Hematopoietic multipotent progenitor cell treated with erythropoietin and hydrocortisone succinate and interleukin-3 and kit ligand, for 8 days (in vitro differentiated cells): ENCODE measurements at regions not wholly inside any gene's neighbourhood (a gene's known extent, or its start where the extent isn't known, plus 50 kb on each side); places are given as distances from the start of the nearest gene placed in this dataset.

Source experiments
- DNase-seq: peaks from one replicate; pipeline ENCODE4 v3.0.0-alpha.2; 2015

GRCh38 chrY:21175505-21175904 is 335.6 kb upstream of the RBMY1B start:
- no peak for DNase-seq

GRCh38 chrY:21177306-21177800 is 333.8 kb upstream of the RBMY1B start:
- DNase-seq: peak; percentile 78

DNA sequence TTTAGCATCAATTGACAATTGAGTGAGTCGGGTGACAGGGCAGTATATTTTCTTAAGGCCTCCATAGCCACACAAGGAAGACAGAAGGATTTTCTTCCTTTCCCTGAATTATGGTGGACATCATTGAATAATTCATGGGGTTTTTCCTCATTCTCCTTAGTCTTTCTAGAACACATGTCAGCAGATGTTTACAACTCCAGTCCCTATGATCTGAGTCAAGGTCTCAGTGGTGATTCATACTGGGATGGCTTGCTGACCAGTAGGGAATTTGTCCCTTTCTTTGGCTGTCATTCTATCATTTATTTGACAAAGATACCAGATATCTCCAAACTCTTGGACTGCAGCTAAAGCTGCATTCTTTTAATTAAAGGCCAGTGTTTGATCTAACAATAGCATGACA is 332.9 kb upstream of the RBMY1B start:
- DNase-seq: no peak

GRCh38 chrY:21180921-21181320 is 330.2 kb upstream of the RBMY1B start:
- peak; percentile 80 for DNase-seq

DNA sequence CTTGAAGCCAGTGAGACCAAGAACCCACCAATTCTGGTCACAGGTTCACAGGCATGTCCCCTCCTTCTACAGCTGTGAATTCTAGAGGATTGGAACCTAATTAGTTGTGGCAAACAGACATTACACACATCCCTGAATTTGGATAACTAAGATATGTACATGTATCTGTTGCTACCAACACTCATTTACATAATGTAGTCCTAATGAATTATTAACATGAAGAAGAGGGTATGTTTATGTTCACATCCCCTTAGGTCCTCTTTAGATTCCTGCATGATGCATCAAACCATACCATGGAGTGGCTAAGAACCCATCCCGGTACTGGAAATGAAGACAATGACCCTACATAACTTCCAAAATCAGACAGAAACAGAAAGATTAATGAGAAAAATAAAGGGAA is 326.9 kb upstream of the RBMY1B start:
- no peak for DNase-seq

DNA sequence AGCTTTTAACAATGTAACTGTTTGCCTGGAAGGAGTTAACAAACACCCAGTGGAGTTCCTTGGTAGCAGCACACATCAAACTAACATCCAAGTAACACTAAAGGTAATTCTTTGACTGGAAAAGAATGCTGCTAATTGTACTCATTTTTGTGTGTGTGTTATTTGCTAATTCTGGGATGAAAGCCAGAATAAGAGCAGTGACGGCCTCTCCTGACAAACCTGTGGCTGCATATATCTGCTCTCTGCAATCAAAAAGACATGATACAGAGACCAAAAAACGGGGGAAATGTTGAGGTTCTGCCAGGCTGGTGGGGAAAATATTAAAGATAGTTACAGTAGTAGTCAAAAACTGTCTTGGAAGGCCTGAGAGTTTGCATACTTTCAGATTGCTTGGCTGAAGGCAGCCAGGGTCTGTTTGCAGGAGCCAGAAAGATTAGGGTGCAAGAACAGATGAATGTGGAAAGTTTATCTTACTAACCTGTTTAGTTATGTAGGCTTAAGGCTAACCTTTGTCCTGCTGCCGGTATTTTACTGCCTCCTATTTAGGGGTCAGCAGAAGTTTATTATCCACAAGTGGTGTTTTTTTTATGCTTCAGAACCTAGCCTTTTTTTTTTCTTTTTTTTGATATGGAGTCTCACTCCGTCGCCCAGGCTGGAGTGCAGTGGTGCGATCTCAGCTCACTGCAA is 325.6 kb upstream of the RBMY1B start:
- DNase-seq: peak; percentile 85

- DNase-seq: no peak
These were observed 318.4 kb upstream of the RBMY1B start for GRCh38 chrY:21192694-21193093.

GRCh38 chrY:21200246-21200645 is 310.9 kb upstream of the RBMY1B start:
- no peak for DNase-seq

DNA sequence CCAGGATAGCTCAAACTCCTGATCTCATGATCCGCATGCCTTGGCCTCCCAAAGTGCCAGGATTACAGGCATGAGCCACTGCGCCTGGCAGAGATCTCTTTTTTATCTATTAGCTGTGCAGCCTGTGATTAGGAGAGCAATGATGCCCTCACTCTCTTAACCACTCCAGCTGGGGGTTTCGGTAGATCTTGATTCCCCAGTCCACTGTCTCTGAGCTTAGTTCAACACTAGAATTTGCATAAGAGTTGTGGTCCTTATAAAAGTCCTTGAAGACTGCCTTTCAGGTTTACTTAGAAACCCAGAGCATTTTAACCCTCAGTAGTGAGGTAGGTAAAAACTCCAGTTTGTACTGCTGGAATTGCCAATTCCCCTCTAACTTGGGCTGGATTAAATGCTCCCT is 283.3 kb upstream of the RBMY1B start:
- no peak for DNase-seq

DNA sequence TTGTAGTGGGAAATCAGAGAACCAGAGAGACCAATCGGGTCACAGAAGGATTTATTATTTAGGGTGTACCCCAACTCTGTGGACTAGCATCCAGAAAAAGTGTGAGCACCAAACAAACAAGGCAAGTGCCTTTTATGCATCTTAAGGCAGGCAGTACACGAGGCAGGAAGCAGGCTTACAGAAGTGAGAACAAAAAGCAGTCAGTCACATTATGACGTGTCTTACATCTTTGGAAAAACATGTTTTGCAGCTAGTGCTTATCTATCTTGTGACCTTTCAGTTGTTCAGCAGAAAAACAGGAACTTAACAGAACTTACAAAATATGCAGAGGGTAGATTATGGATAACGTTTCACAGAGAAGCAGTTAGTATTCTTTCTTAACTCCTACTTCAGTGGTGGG is 270.9 kb upstream of the RBMY1B start:
- DNase-seq: peak; percentile 93

DNA sequence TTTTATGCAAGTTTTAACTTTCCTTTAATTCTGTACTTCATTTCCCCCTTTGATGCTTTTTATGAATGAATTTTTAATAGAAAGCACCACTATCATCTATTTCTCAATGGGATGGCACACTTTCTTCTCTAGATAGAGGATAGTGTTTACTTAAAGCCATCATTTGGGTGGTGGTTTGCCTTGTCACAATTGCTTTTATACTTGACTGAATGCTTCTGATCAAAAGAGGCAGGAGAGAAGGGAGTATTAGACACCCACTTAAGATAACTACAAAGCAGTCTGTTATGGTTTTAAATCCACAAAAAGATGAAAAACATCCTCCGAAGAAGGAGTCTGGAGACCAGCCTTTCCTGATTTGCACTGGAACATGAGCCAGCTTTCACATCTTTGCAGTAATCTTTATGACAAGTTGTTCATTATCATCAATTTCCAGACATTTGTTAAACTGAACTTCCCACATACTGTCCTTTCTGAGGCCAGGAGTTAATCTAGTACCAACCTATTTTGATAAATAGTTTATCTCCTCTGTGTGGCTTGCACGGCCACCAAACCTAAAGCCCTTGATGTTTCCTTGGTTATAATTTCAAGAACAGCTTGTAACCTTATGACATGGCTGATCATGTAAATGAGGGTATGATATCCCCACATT is 270.4 kb upstream of the RBMY1B start:
- DNase-seq: peak; percentile 93

DNA sequence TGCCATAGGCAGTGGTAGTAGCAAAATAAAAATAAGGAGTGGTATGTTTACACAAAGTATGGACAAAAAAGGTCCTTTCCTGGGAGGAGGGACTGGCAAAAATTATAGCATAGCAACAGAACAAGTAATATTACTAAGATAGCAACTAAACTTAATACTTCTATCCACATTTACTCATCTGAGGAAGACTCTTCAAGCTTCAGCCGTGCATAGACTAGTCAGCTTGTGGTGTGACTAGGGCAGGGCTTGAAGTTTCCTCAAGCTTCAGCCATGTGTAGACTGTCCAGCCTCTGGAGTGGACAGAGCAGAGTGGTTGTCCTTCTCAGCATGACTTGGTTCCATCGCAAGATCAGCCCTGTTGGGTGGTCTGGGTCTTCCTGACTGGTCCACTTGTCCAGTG is 268.3 kb upstream of the RBMY1B start:
- DNase-seq: no peak

DNA sequence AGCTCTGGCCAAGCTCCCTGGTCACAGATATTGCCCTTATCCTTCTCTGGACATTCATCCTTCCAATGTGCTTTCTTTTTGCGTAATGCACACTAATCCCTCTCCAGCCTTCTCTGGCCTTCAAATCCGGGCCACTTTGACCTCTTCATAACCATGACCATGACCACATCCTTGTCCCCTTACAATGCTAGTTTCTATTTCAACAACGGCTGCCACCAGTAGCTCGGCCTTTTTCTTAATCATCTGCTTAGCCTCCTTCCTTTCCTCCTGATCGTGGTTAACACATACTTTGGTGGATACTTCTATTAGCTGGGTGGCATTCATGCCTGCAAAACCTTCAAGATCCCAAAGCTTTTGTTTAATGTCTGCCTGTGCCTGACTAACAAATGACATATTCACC is 264.4 kb upstream of the RBMY1B start:
- DNase-seq: no peak

DNA sequence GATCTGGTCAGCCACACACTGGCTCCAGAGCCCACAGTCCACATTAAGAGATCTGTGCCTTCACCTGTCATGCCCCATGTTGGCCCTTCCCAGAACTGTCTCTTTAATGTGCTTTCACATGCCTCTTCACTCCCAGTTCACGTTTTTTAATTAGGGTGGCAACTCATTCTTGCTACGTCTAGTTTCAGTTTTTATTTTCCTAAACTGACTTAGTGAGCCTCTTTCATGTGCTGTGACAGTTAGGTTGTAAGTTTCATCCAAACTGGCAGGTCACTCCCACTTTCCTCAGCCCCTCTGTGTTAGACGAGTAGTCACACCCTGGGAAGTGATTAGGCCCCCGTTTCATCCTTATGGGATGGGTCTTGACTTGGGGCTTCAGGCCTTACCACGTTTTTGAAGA is 262.5 kb upstream of the RBMY1B start:
- peak; percentile 41 for DNase-seq

DNA sequence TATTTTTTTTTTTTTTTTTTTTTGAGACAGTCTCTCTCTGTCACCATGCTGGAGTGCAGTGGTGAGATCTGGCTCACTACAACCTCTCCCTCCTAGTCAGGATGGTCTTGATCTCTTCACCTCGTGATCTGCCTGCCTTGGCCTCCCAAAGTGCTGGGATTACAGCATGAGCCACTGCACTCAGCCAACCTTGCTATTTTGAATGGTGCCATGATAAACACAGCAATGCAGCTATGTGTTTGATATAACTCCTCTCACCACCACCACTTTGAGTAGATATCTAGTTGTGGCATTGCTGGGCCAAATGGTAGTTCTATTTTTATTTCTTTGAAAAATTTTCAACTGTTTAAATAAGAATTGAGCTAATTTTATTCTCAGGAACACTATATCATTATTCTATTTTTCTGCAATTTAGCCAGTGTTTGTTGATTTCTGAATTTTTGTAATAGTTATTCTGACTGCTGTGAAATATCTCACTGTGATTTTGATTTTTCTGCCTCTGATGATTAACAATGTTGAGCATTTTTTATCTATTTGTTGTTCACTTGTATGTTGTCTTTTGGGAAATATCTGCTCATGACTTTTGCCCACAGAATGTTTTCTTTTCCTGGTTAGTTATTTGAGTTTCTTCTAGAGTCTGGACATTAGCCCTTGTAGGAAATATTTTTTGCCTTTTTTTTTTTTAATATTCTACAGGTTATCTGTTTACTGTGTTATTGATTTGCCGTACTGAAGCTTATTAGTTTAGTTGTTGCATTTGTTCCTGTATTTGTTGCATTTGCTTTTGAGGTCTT is 257.5 kb upstream of the RBMY1B start:
- peak; percentile 48 for DNase-seq

DNA sequence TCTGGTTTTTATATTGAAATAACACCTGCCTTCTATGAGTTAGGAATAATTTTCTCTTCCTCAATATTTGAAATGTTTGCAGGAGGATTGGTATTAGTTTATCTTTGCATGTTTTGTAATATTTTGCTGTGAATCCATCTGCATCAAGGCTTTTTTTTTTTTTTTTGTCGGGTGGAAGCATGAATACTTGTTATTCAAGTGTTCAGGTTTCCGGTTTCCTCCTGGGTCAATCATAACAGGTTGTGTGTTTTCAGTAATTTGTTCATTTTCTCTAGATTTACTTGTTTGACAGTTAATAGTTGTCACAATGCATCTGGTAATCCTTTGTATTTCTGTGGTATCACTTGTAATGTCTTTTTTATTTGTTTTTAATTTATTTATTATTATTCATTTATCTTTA is 256.7 kb upstream of the RBMY1B start:
- DNase-seq: peak; percentile 58

DNA sequence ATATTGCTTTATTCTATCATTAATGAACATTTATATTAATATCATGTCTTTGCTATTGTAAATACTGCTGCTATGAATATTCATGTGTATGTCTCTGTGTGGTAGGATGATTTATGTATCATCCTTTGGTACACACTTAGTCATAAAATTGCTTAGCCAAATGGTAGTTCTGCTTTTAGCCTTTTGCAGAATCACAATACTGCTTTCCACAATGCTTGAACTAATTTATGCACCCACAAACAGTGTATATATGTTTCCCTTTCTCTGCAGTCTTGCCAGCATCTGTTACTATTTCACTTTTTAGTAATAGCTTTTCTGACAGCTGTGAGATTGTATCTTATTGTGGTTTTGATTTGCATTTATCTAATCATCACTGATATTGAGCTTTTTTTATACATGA is 254.3 kb upstream of the RBMY1B start:
- peak; percentile 8 for DNase-seq

GRCh38 chrY:21259707-21260106 is 251.4 kb upstream of the RBMY1B start:
- peak; percentile 12 for DNase-seq

DNA sequence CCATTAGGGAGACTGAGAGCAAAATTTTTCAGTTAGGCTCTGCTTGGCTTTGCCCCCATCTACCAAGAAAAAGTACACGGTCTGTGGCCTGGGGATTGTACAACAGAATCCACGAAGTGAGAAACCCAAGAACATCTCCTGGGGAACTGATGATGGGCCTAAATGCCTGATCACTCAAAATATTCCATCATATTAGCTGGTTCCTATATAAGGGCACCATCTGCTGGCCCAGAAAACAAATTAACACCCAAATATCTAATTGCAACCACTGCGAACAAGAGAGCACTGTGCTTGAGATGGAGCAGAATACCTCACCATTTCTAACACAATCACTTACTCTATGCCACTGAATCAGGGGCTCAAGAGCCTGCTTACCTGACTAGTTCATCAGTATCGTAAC is 250.8 kb upstream of the RBMY1B start:
- DNase-seq: peak; percentile 73

DNA sequence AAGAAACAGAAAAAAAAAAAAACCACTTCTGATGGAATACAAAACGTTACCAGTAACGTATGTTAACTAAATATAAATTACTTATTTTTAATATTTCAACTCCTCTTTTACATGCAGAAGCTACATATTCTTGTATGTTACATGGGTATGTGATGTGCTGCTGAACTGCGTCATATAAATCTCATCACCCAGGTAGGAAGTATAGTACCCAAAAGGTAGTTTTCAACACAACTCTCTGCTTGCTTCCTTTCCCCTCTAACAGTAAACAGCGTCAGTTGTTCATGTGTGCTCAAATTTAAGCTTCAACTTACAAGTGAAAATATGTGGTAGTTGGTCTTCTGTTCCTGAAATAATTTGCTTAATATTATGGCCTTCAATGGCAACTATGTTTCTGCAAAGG is 250.0 kb upstream of the RBMY1B start:
- DNase-seq: no peak

GRCh38 chrY:21266751-21267150 is 244.4 kb upstream of the RBMY1B start:
- no peak for DNase-seq

GRCh38 chrY:21267164-21267563 is 244.0 kb upstream of the RBMY1B start:
- DNase-seq: no peak

- no peak for DNase-seq
These were observed 223.4 kb upstream of the RBMY1B start for GRCh38 chrY:21287769-21288168.

- DNase-seq: no peak
These were observed 222.2 kb upstream of the RBMY1B start for GRCh38 chrY:21288908-21289307.
